Breast epithelium (tissue), 4 donors: ENCODE measurements at regions not wholly inside any gene's neighbourhood (a gene's known extent, or its start where the extent isn't known, plus 50 kb on each side); places are given as distances from the start of the nearest gene placed in this dataset.

Experiments
- DNase-seq, 2 donors: peaks; one replicate each; pipeline ENCODE4 v3.0.0-alpha.2; 2019; ENCODE audit warnings: low spot score in 2 of 2
- H3K27ac ChIP-seq, 2 donors: fragments of 200-600 bp; sonication (generic) in 1 of 2; one replicate each; pipeline ENCODE4 v1.5.1; 2016 to 2019; ENCODE audit warnings: mild to moderate bottlenecking in 1 of 2
- H3K27me3 ChIP-seq, 2 donors: fragments of 200-600 bp; sonication (generic) in 1 of 2; one replicate each; pipeline versions ENCODE4 v1.5.1 to v1.6.0; 2017 to 2019; ENCODE audit warnings: control low read depth in 1 of 2, mild to moderate bottlenecking in 1 of 2
- H3K36me3 ChIP-seq: fragments of 200-600 bp; one replicate; pipeline ENCODE4 v1.5.1; 2019
- H3K4me1 ChIP-seq, 2 donors: fragments of 200-600 bp; sonication (generic); one replicate each; pipeline ENCODE4 v1.5.1; 2016 to 2019; ENCODE audit warnings: control low read depth in 1 of 2
- H3K4me3 ChIP-seq, 3 donors: fragments of 200-600 bp; sonication (generic); 1 replicate in 2 of 3; 2 replicates in 1 of 3; pipeline ENCODE4 v1.5.1; 2016 to 2019; ENCODE audit warnings: mild to moderate bottlenecking in 3 of 3, moderate library complexity in 2 of 3
- H3K9me3 ChIP-seq, 2 donors: fragments of 200-600 bp; sonication (generic) in 1 of 2; one replicate each; pipeline ENCODE4 v1.5.1; 2016 to 2019; ENCODE audit warnings: control low read depth in 1 of 2
- POLR2A ChIP-seq: fragments of 450-650 bp; IDR thresholded peaks from one replicate; pipeline ENCODE4 v1.6.1; 2016; ENCODE audit warnings: antibody characterized with exemption, mild to moderate bottlenecking, moderate library complexity
- POLR2AphosphoS5 ChIP-seq, 3 donors: sonication (generic); formaldehyde crosslinking; IDR thresholded peaks; one replicate each; pipeline ENCODE4 v1.6.1; 2017; ENCODE audit warnings: antibody characterized with exemption in 3 of 3
- intact Hi-C: fragments of 100-400 bp; cut with DNase I; formaldehyde crosslinking; loops from one replicate; pipeline ENCODE4 v1.15.1; 2023; ENCODE audit warnings: low total_unique reads
- TF ChIP-seq, protein P1 (sequence below), 3 donors: fragments of 450-650 bp; IDR thresholded peaks; one replicate each; pipeline ENCODE4 v1.5.1; 2016 to 2017; ENCODE audit warnings: antibody characterized with exemption in 3 of 3, mild to moderate bottlenecking in 3 of 3, moderate library complexity in 3 of 3

DNA sequence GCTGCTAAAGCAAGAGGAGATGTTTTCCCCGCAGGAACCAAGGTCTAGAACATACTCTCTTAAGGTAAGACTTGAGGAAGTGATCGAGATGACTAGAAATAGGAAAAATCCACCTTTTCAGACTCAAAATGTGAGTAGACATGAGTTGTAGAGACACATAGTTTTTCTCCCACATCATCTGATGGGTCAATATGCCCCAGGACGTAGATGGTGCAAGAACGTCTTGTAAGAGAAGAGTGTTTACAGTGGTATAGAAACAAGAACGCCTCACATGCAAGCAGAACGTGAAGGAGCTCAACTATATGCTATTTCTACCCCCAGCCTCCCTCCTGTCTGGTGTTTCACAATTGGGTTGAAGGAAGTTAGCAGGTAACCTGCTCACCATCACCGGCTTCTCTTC, 144.0 kb upstream of the BACE2 start:
- no peak overlapping the region for H3K4me3 ChIP-seq
- TF ChIP-seq, protein P1, sequence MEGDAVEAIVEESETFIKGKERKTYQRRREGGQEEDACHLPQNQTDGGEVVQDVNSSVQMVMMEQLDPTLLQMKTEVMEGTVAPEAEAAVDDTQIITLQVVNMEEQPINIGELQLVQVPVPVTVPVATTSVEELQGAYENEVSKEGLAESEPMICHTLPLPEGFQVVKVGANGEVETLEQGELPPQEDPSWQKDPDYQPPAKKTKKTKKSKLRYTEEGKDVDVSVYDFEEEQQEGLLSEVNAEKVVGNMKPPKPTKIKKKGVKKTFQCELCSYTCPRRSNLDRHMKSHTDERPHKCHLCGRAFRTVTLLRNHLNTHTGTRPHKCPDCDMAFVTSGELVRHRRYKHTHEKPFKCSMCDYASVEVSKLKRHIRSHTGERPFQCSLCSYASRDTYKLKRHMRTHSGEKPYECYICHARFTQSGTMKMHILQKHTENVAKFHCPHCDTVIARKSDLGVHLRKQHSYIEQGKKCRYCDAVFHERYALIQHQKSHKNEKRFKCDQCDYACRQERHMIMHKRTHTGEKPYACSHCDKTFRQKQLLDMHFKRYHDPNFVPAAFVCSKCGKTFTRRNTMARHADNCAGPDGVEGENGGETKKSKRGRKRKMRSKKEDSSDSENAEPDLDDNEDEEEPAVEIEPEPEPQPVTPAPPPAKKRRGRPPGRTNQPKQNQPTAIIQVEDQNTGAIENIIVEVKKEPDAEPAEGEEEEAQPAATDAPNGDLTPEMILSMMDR (IDR thresholded peaks at IDR 0.05): no peak
- TF ChIP-seq POLR2AphosphoS5 (IDR thresholded peaks at IDR 0.05): no peak
- no peak for TF ChIP-seq POLR2A
- no peaks in the 10 kb centered on the region for H3K36me3 ChIP-seq
- no peak for DNase-seq
- no peak overlapping the region for H3K27ac ChIP-seq
- H3K4me1 ChIP-seq: no peaks in the 10 kb centered on the region
- intact Hi-C loops: no loop called here
- no peaks in the 10 kb centered on the region for H3K27me3 ChIP-seq
- no peaks in the 10 kb centered on the region for H3K9me3 ChIP-seq

GRCh38 chr21:41024341-41024740, 143.6 kb upstream of the BACE2 start:
- Histone ChIP-seq H3K9me3 (no peaks in the 10 kb centered on the region), H3K4me1 (no peaks in the 10 kb centered on the region), H3K27ac (peak overlapping the region in 1 of 2 donors; percentile 63), H3K36me3 (no peaks in the 10 kb centered on the region), H3K27me3 (no peaks in the 10 kb centered on the region), H3K4me3 (peak overlapping the region in 2 of 3 donors; percentile 2 to 3)
- TF ChIP-seq POLR2AphosphoS5 (IDR thresholded peaks at IDR 0.05): no peak
- TF ChIP-seq, protein P1 (IDR thresholded peaks at IDR 0.05): no peak
- TF ChIP-seq POLR2A: no peak
- DNase-seq: peak in 1 of 2 donors; percentile 34
- intact Hi-C loops: no loop called here

DNA sequence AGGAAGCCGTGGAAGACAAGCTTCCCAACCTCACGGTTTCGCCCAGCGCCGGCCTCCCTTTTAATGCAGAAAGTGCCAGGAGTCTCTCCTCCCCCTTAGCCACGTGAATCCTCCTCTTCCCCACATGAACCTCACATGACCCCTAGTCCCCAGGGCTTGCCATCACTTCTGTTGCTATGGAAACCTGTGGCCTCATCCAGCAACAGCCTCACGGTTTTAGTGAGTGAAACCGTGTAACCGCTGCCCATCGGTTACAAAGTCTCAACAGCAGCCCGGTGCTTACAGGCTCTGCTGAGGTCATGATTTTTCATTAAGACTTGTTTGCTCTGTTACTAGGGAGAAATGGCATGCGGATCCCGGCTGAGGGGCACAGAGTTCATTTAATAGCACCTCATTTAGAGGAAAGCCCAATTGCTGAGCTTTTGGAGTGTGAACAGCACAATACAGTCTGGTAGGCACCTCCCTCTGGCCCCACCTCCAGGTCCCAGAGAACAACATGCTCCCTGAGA, 143.2 kb upstream of the BACE2 start:
- TF ChIP-seq POLR2A: no peak
- Histone ChIP-seq H3K9me3 (no peaks in the 10 kb centered on the region), H3K4me3 (peak overlapping the region in 2 of 3 donors; percentile 2 to 3), H3K4me1 (no peaks in the 10 kb centered on the region), H3K27me3 (no peaks in the 10 kb centered on the region), H3K27ac (peak overlapping the region in 1 of 2 donors; percentile 63), H3K36me3 (no peaks in the 10 kb centered on the region)
- intact Hi-C loops: no loop called here
- DNase-seq: peak in 1 of 2 donors; percentile 27

DNA sequence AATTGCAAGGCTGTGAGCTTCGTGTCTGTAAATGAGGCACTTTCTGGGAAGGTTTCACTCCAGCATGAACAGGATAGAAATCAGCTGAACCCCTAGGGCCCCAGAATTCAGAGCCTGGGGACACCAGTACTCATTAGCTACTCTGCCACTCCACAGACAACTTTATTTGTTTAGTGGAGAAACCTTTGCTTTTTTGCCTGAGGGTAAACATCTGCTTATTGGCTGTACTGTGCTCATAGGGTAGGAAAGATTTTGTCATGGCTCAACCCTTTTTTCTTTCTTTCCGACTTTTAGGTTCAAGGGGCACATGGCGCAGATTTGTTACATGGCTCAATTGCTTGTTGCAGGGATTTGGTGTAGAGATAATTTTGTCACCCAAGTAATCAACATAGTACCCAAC, 138.4 kb upstream of the BACE2 start:
- H3K27ac ChIP-seq: no peak overlapping the region
- no peaks in the 10 kb centered on the region for H3K4me1 ChIP-seq
- TF ChIP-seq POLR2A: no peak
- H3K9me3 ChIP-seq: no peaks in the 10 kb centered on the region
- H3K36me3 ChIP-seq: no peaks in the 10 kb centered on the region
- H3K4me3 ChIP-seq: no peak overlapping the region
- intact Hi-C loops: no loop called here
- DNase-seq: no peak
- H3K27me3 ChIP-seq: no peaks in the 10 kb centered on the region

GRCh38 chr21:41031701-41032220, 136.2 kb upstream of the BACE2 start:
- Histone ChIP-seq H3K9me3 (no peaks in the 10 kb centered on the region), H3K27me3 (no peaks in the 10 kb centered on the region), H3K4me1 (no peaks in the 10 kb centered on the region), H3K27ac (no peak overlapping the region), H3K36me3 (no peaks in the 10 kb centered on the region), H3K4me3 (no peak overlapping the region)
- DNase-seq: no peak
- intact Hi-C loops: no loop called here
- no peak for TF ChIP-seq POLR2A
- TF ChIP-seq POLR2AphosphoS5 (IDR thresholded peaks at IDR 0.05): no peak
- TF ChIP-seq, protein P1 (IDR thresholded peaks at IDR 0.05): no peak

GRCh38 chr21:41032541-41032940, 135.4 kb upstream of the BACE2 start:
- TF ChIP-seq, protein P1 (IDR thresholded peaks at IDR 0.05): no peak
- TF ChIP-seq POLR2AphosphoS5 (IDR thresholded peaks at IDR 0.05) (no peak), POLR2A (no peak)
- Histone ChIP-seq H3K27me3 (no peaks in the 10 kb centered on the region), H3K4me3 (no peak overlapping the region), H3K36me3 (no peaks in the 10 kb centered on the region), H3K9me3 (no peaks in the 10 kb centered on the region), H3K27ac (no peak overlapping the region), H3K4me1 (no peaks in the 10 kb centered on the region)
- no peak for DNase-seq
- intact Hi-C loops: no loop called here
